ENCODE measurements at regions not wholly inside any gene's neighbourhood (a gene's known extent, or its start where the extent isn't known, plus 50 kb on each side); places are given as distances from the start of the nearest gene placed in this dataset.

DNA sequence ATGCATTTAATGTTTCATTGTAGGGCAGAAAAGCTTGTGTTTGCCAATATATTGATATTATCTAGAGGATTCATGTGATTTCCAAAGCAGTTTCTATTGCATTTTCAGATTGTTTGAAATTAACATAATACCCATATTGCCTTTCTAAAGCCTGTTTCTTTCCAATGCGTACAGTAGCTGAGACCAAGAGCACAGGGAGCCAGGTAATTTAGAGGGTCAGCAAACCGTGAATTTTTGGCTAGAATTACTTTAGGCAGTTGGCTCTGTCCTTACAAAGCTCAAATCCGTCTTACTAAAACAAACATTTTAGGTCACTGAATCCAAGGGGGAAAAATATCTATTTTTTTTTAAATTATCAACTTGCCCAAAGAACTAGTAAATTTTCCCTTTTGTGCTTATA is 604.9 kb upstream of the ADARB2 start:
- Histone ChIP-seq H2BK20ac (ENCODE audit: low read depth, low read length, poor library complexity, severe bottlenecking) (no peak overlapping the region), H3K9me3 (ENCODE audit: control insufficient read depth, low read depth, low read length) (no peaks in the 10 kb centered on the region), H2BK120ac (ENCODE audit: low read depth, low read length, poor library complexity, severe bottlenecking) (no peak overlapping the region), H2AK5ac (ENCODE audit: insufficient read length, low read length) (no peak overlapping the region), H3K27me3 (ENCODE audit: insufficient read depth, low read length) (no peaks in the 10 kb centered on the region), H4K5ac (ENCODE audit: insufficient read length, low read depth, low read length) (no peak overlapping the region), H3K79me2 (ENCODE audit: insufficient read depth, low read length) (no peaks in the 10 kb centered on the region), H3K4me2 (ENCODE audit: insufficient read depth, insufficient read length, low read length) (no peak overlapping the region), H4K20me1 (ENCODE audit: control insufficient read depth, insufficient read depth, insufficient read length) (no peaks in the 10 kb centered on the region), H2BK5ac (ENCODE audit: insufficient read length, low read length) (no peak overlapping the region), H3T11ph (ENCODE audit: low read length) (no peak overlapping the region), H2AFZ (ENCODE audit: low read length) (no peak overlapping the region), H3K23me2 (ENCODE audit: insufficient read length, low read depth, low read length, poor library complexity, severe bottlenecking) (no peaks in the 10 kb centered on the region), H3K18ac (ENCODE audit: insufficient read length, low read depth, low read length) (no peak overlapping the region), H3K14ac (ENCODE audit: insufficient read depth, low read length) (no peak overlapping the region), H3K4me1 (ENCODE audit: insufficient read depth, low read length) (no peaks in the 10 kb centered on the region), H3K9ac (ENCODE audit: extremely low read depth, insufficient read length, low read length) (no peak overlapping the region), H3K23ac (ENCODE audit: insufficient read length, low read depth, low read length) (no peak overlapping the region), H2BK12ac (ENCODE audit: insufficient read length, low read depth, low read length) (no peak overlapping the region), H3K27ac (ENCODE audit: insufficient read length, low read depth, low read length) (no peak overlapping the region), H3K4ac (ENCODE audit: low read depth, low read length) (no peak overlapping the region), H4K91ac (ENCODE audit: insufficient read length, low read depth, low read length) (no peak overlapping the region), H3K79me1 (ENCODE audit: insufficient read depth, low read depth, low read length, poor library complexity, severe bottlenecking) (no peaks in the 10 kb centered on the region), H3K56ac (ENCODE audit: insufficient read length, low read depth, low read length) (no peak overlapping the region), H4K8ac (replicated peaks; ENCODE audit: insufficient read length, low read depth, low read length) (no peak overlapping the region), H2BK15ac (ENCODE audit: low read depth, low read length) (no peak overlapping the region)
- peaks cover 4% of the 10 kb centered on the region in 2 experiments; a peak in 2 of 5 replicates for H3K9me3 Mint-ChIP-seq
- H3K4me1 Mint-ChIP-seq, result no peaks in the 10 kb centered on the region
- no peak for DNase-seq
- WGBS (ENCODE audit: extremely low coverage, insufficient read length, low lambda C conversion rate), result no CpG with 5 or more reads among the region's 3 CpGs
- H3K27ac Mint-ChIP-seq, result no peak overlapping the region
- no peak overlapping the region for H3K4me3 Mint-ChIP-seq
- peaks cover 0 to 8% (median 2%) of the 10 kb centered on the region in 3 experiments; a peak in 2 of 7 replicates for H3K36me3 Mint-ChIP-seq (ENCODE audit: insufficient read depth in 1 of 3, low read depth in 3 of 3)
- no peaks in the 10 kb centered on the region for H3K27me3 Mint-ChIP-seq (ENCODE audit: low read depth)
- TF ChIP-seq CTCF (conservative IDR thresholded peaks at IDR 0.05), result no peak
